ENCODE measurements at regions not wholly inside any gene's neighbourhood (a gene's known extent, or its start where the extent isn't known, plus 50 kb on each side); places are given as distances from the start of the nearest gene placed in this dataset.
"Not testable (repeated sequence)": the region's sequence is repeated elsewhere in the genome, so short reads cannot be mapped to it uniquely, and the experiment has no call there.

- DNase-seq, result no peak
Observed at GRCh38 chr3:166425900-166426611, 588.8 kb upstream of the BCHE start.

GRCh38 chr3:166425021-166425420, 587.8 kb upstream of the BCHE start:
- DNase-seq, result no peak

GRCh38 chr3:166423824-166424513, 586.7 kb upstream of the BCHE start:
- DNase-seq, result not testable (repeated sequence)

- no peak for DNase-seq
Observed at GRCh38 chr3:166422556-166422955, 585.3 kb upstream of the BCHE start.

- no peak for DNase-seq
Observed at GRCh38 chr3:166420071-166420470, 582.8 kb upstream of the BCHE start.

- DNase-seq, result no peak
Observed at GRCh38 chr3:166405896-166406295, 568.7 kb upstream of the BCHE start.

- DNase-seq, result no peak
Observed at GRCh38 chr3:166405465-166405864, 568.2 kb upstream of the BCHE start.

- no peak for DNase-seq
Observed at GRCh38 chr3:166390303-166390702, 553.1 kb upstream of the BCHE start.

- no peak for DNase-seq
Observed at GRCh38 chr3:166388321-166388720, 551.1 kb upstream of the BCHE start.

- DNase-seq, result no peak
Observed at GRCh38 chr3:166372571-166373106, 535.4 kb upstream of the BCHE start.

GRCh38 chr3:166367947-166368533, 530.8 kb upstream of the BCHE start:
- no peak for DNase-seq

- no peak for DNase-seq
Observed at GRCh38 chr3:166362698-166363097, 525.5 kb upstream of the BCHE start.

GRCh38 chr3:166360720-166361119, 523.5 kb upstream of the BCHE start:
- no peak for DNase-seq

- no peak for DNase-seq
Observed at GRCh38 chr3:166351461-166351860, 514.2 kb upstream of the BCHE start.

GRCh38 chr3:166340604-166341266, 503.5 kb upstream of the BCHE start:
- DNase-seq, result no peak

GRCh38 chr3:166324401-166324800, 487.2 kb upstream of the BCHE start:
- DNase-seq, result no peak

- no peak for DNase-seq
Observed at GRCh38 chr3:166322391-166322790, 485.2 kb upstream of the BCHE start.

- DNase-seq, result no peak
Observed at GRCh38 chr3:166307756-166308350, 470.6 kb upstream of the BCHE start.

GRCh38 chr3:166304584-166304983, 467.4 kb upstream of the BCHE start:
- no peak for DNase-seq

GRCh38 chr3:166303681-166304080, 466.5 kb upstream of the BCHE start:
- no peak for DNase-seq

GRCh38 chr3:166302331-166302730, 465.1 kb upstream of the BCHE start:
- DNase-seq, result no peak

GRCh38 chr3:166296179-166296783, 459.1 kb upstream of the BCHE start:
- no peak for DNase-seq

Data from amniotic stem cell (primary cell).